HUES64 (cell line): ENCODE measurements at regions not wholly inside any gene's neighbourhood (a gene's known extent, or its start where the extent isn't known, plus 50 kb on each side); places are given as distances from the start of the nearest gene placed in this dataset.
A peak's percentile ranks its signal among the peaks of the same experiment; 100 is the strongest.

Experiments used
- H3K27ac ChIP-seq: 2 replicates; pipeline ENCODE4 v1.7.0; 2013; ENCODE audit warnings: low read depth, low read length, inconsistent platforms
- H3K27me3 ChIP-seq: 2 replicates; pipeline ENCODE4 v1.6.1; 2013; ENCODE audit warnings: mild to moderate bottlenecking, low read length; ENCODE audit not compliant: insufficient read depth
- H3K36me3 ChIP-seq: 2 replicates; pipeline ENCODE4 v1.6.1; 2013; ENCODE audit warnings: mild to moderate bottlenecking, low read length; ENCODE audit not compliant: insufficient read depth
- H3K4me1 ChIP-seq: 2 replicates; pipeline ENCODE4 v1.6.1; 2013; ENCODE audit warnings: mild to moderate bottlenecking, low read length, moderate library complexity; ENCODE audit not compliant: insufficient read depth
- H3K4me3 ChIP-seq: 2 replicates; pipeline ENCODE4 v1.5.1; 2013; ENCODE audit warnings: mild to moderate bottlenecking, low read length, moderate library complexity
- H3K9ac ChIP-seq: 2 replicates; pipeline ENCODE4 v1.6.1; 2013; ENCODE audit warnings: mild to moderate bottlenecking, low read depth, low read length
- H3K9me3 ChIP-seq: 2 replicates; pipeline ENCODE4 v1.6.1; 2013; ENCODE audit warnings: low read depth, low read length; ENCODE audit not compliant: insufficient read depth
- WGBS: fragments of 150-250, 120-280 bp; methylation state at CpG from one replicate; pipeline ENCODE4 v1.1.7; 2013; ENCODE audit warnings: missing lambda C conversion rate; 5-methylcytosine and 5-hydroxymethylcytosine counted together

GRCh38 chr6:121896363-121896762 is 460.9 kb downstream of the GJA1 start:
- peaks cover 23% of the 10 kb centered on the region for H3K4me1 ChIP-seq
- no peaks in the 10 kb centered on the region for H3K36me3 ChIP-seq
- H3K4me3 ChIP-seq, result no peak overlapping the region
- H3K9me3 ChIP-seq, result no peaks in the 10 kb centered on the region
- H3K27ac ChIP-seq, result no peak overlapping the region
- H3K27me3 ChIP-seq, result no peaks in the 10 kb centered on the region
- no peak overlapping the region for H3K9ac ChIP-seq
- WGBS, result no CpG with 5 or more reads among the region's 1 CpG

GRCh38 chr6:121896771-121897170 is 461.3 kb downstream of the GJA1 start:
- Histone ChIP-seq H3K36me3 (no peaks in the 10 kb centered on the region), H3K9ac (no peak overlapping the region), H3K27ac (0 out of 2 replicates have a peak overlapping the region, but pooled peaks have one; percentile 3), H3K4me3 (no peak overlapping the region), H3K9me3 (no peaks in the 10 kb centered on the region), H3K4me1 (peaks cover 23% of the 10 kb centered on the region), H3K27me3 (no peaks in the 10 kb centered on the region)
- 90% methylated on average over 3 of the region's 3 CpGs for WGBS

GRCh38 chr6:121897337-121897760 is 461.9 kb downstream of the GJA1 start:
- H3K36me3 ChIP-seq, result no peaks in the 10 kb centered on the region
- H3K27ac ChIP-seq, result peak overlapping the region; percentile 49; the same call in 1 of the 2 replicates
- no peaks in the 10 kb centered on the region for H3K27me3 ChIP-seq
- no peak overlapping the region for H3K9ac ChIP-seq
- WGBS, result 80% methylated on average over 1 of the region's 1 CpG
- no peaks in the 10 kb centered on the region for H3K9me3 ChIP-seq
- no peak overlapping the region for H3K4me3 ChIP-seq
- peaks cover 23% of the 10 kb centered on the region for H3K4me1 ChIP-seq

GRCh38 chr6:121901432-121901831 is 466.0 kb downstream of the GJA1 start:
- Histone ChIP-seq H3K27ac (no peak overlapping the region), H3K4me1 (peaks cover 19% of the 10 kb centered on the region), H3K9ac (no peak overlapping the region), H3K36me3 (no peaks in the 10 kb centered on the region), H3K9me3 (no peaks in the 10 kb centered on the region), H3K4me3 (no peak overlapping the region), H3K27me3 (no peaks in the 10 kb centered on the region)

GRCh38 chr6:121904559-121904958 is 469.1 kb downstream of the GJA1 start:
- no peaks in the 10 kb centered on the region for H3K36me3 ChIP-seq
- no peak overlapping the region for H3K9ac ChIP-seq
- H3K9me3 ChIP-seq, result peaks cover 10% of the 10 kb centered on the region; the same call in 1 of the 2 replicates
- no peaks in the 10 kb centered on the region for H3K4me1 ChIP-seq
- H3K4me3 ChIP-seq, result no peak overlapping the region
- no peak overlapping the region for H3K27ac ChIP-seq
- WGBS, result 96% methylated on average over 4 of the region's 4 CpGs
- no peaks in the 10 kb centered on the region for H3K27me3 ChIP-seq

GRCh38 chr6:121912905-121913304 is 477.5 kb downstream of the GJA1 start:
- H3K4me3 ChIP-seq, result no peak overlapping the region
- no peaks in the 10 kb centered on the region for H3K36me3 ChIP-seq
- 100% methylated on average over 1 of the region's 1 CpG for WGBS
- H3K27me3 ChIP-seq, result no peaks in the 10 kb centered on the region
- H3K9ac ChIP-seq, result no peak overlapping the region
- H3K4me1 ChIP-seq, result no peaks in the 10 kb centered on the region
- H3K9me3 ChIP-seq, result peaks cover 6% of the 10 kb centered on the region; the same call in 1 of the 2 replicates
- H3K27ac ChIP-seq, result no peak overlapping the region

- no peaks in the 10 kb centered on the region for H3K36me3 ChIP-seq
- no peak overlapping the region for H3K9ac ChIP-seq
- 92% methylated on average over 3 of the region's 3 CpGs for WGBS
- H3K4me1 ChIP-seq, result peaks cover 8% of the 10 kb centered on the region
- H3K27me3 ChIP-seq, result no peaks in the 10 kb centered on the region
- no peak overlapping the region for H3K4me3 ChIP-seq
- H3K27ac ChIP-seq, result no peak overlapping the region
- H3K9me3 ChIP-seq, result no peaks in the 10 kb centered on the region
Observed at GRCh38 chr6:121917263-121917829, 481.9 kb downstream of the GJA1 start.

GRCh38 chr6:121917834-121918559 is 481.5 kb upstream of the HSF2 start:
- Histone ChIP-seq H3K36me3 (no peaks in the 10 kb centered on the region), H3K4me3 (no peak overlapping the region), H3K27me3 (no peaks in the 10 kb centered on the region), H3K4me1 (peaks cover 8% of the 10 kb centered on the region), H3K9ac (no peak overlapping the region), H3K9me3 (no peaks in the 10 kb centered on the region), H3K27ac (no peak overlapping the region)
- 100% methylated on average over 1 of the region's 1 CpG for WGBS

- Histone ChIP-seq H3K9ac (no peak overlapping the region), H3K36me3 (no peaks in the 10 kb centered on the region), H3K9me3 (no peaks in the 10 kb centered on the region), H3K4me3 (no peak overlapping the region), H3K4me1 (peaks cover 13% of the 10 kb centered on the region), H3K27ac (no peak overlapping the region), H3K27me3 (no peaks in the 10 kb centered on the region)
- 93% methylated on average over 6 of the region's 6 CpGs for WGBS
Observed at GRCh38 chr6:121920616-121921015, 478.8 kb upstream of the HSF2 start.

- Histone ChIP-seq H3K27me3 (no peaks in the 10 kb centered on the region), H3K4me1 (peaks cover 18% of the 10 kb centered on the region), H3K9ac (no peak overlapping the region), H3K4me3 (no peak overlapping the region), H3K9me3 (no peaks in the 10 kb centered on the region), H3K36me3 (no peaks in the 10 kb centered on the region), H3K27ac (no peak overlapping the region)
- WGBS, result 100% methylated on average over 1 of the region's 1 CpG
Observed at GRCh38 chr6:121925024-121925423, 474.4 kb upstream of the HSF2 start.

- Histone ChIP-seq H3K4me3 (no peak overlapping the region), H3K9me3 (no peaks in the 10 kb centered on the region), H3K36me3 (no peaks in the 10 kb centered on the region), H3K4me1 (peaks cover 16% of the 10 kb centered on the region), H3K27me3 (no peaks in the 10 kb centered on the region), H3K27ac (no peak overlapping the region), H3K9ac (no peak overlapping the region)
- 87% methylated on average over 3 of the region's 3 CpGs for WGBS
Observed at GRCh38 chr6:121925534-121926255, 473.8 kb upstream of the HSF2 start.
